Upper lobe of left lung (tissue), 4 donors: ENCODE measurements at regions not wholly inside any gene's neighbourhood (a gene's known extent, or its start where the extent isn't known, plus 50 kb on each side); places are given as distances from the start of the nearest gene placed in this dataset.

ENCODE experiments used
- CTCF ChIP-seq, 6 experiments: fragments of 450-650 bp in 4 of 6; fragments of 200-600 bp in 2 of 6; sonication (generic) in 2 of 6; IDR thresholded peaks; one replicate each; pipeline ENCODE4 v1.5.1; 2016 to 2019; ENCODE audit warnings: antibody characterized with exemption in 6 of 6
- POLR2A ChIP-seq, 4 donors: fragments of 450-650 bp; IDR thresholded peaks; one replicate each; pipeline ENCODE4 v1.5.1; 2016 to 2017; ENCODE audit warnings: antibody characterized with exemption in 4 of 4, mild to moderate bottlenecking in 2 of 4

- TF ChIP-seq POLR2A (IDR thresholded peaks at IDR 0.05) (no peak), CTCF (IDR thresholded peaks at IDR 0.05) (no peak)
Observed at GRCh38 chr14:104313674-104314073, 175.3 kb downstream of the KIF26A start.
